ENCODE measurements at regions not wholly inside any gene's neighbourhood (a gene's known extent, or its start where the extent isn't known, plus 50 kb on each side); places are given as distances from the start of the nearest gene placed in this dataset.

- no peak for TF ChIP-seq POLR2A (IDR thresholded peaks at IDR 0.05)
- no peak for TF ChIP-seq CTCF (IDR thresholded peaks at IDR 0.05)
These were observed 103.1 kb upstream of the PTPN3 start for GRCh38 chr9:109601181-109601580.

Measured in stomach (tissue), 4 donors.